ENCODE measurements at regions not wholly inside any gene's neighbourhood (a gene's known extent, or its start where the extent isn't known, plus 50 kb on each side); places are given as distances from the start of the nearest gene placed in this dataset.

- Mint-ChIP-seq H3K27me3 (ENCODE audit: low read depth) (no peaks in the 10 kb centered on the region; the same call in none of the 2 replicates), H3K4me3 (no peak overlapping the region), H3K4me1 (peaks cover 3 to 8% of the 10 kb centered on the region in 2 experiments; a peak in 3 of 4 replicates), H3K27ac (no peak overlapping the region), H3K36me3 (ENCODE audit: insufficient read depth in 1 of 3, low read depth in 3 of 3) (no peaks in the 10 kb centered on the region), H3K9me3 (no peaks in the 10 kb centered on the region; a peak in 1 of 5 replicates)
- Histone ChIP-seq H3K4me2 (ENCODE audit: insufficient read depth, insufficient read length, low read length) (no peak overlapping the region), H3K27me3 (ENCODE audit: insufficient read depth, low read length) (no peaks in the 10 kb centered on the region), H2BK5ac (ENCODE audit: insufficient read length, low read length) (no peak overlapping the region), H4K20me1 (ENCODE audit: control insufficient read depth, insufficient read depth, insufficient read length) (no peaks in the 10 kb centered on the region), H3K79me2 (ENCODE audit: insufficient read depth, low read length) (no peaks in the 10 kb centered on the region), H2AK5ac (ENCODE audit: insufficient read length, low read length) (no peak overlapping the region), H3K27ac (ENCODE audit: insufficient read length, low read depth, low read length) (no peak overlapping the region), H3K14ac (ENCODE audit: insufficient read depth, low read length) (no peak overlapping the region), H2BK20ac (ENCODE audit: low read depth, low read length, poor library complexity, severe bottlenecking) (no peak overlapping the region), H4K91ac (ENCODE audit: insufficient read length, low read depth, low read length) (no peak overlapping the region), H2BK120ac (ENCODE audit: low read depth, low read length, poor library complexity, severe bottlenecking) (no peak overlapping the region), H3K9me3 (ENCODE audit: control insufficient read depth, low read depth, low read length) (no peaks in the 10 kb centered on the region), H3K18ac (ENCODE audit: insufficient read length, low read depth, low read length) (no peak overlapping the region), H3K23ac (ENCODE audit: insufficient read length, low read depth, low read length) (no peak overlapping the region), H2BK15ac (ENCODE audit: low read depth, low read length) (no peak overlapping the region), H3K56ac (ENCODE audit: insufficient read length, low read depth, low read length) (no peak overlapping the region), H3K79me1 (ENCODE audit: insufficient read depth, low read depth, low read length, poor library complexity, severe bottlenecking) (no peaks in the 10 kb centered on the region), H3K23me2 (ENCODE audit: insufficient read length, low read depth, low read length, poor library complexity, severe bottlenecking) (no peaks in the 10 kb centered on the region), H3K4ac (ENCODE audit: low read depth, low read length) (no peak overlapping the region), H4K8ac (replicated peaks; ENCODE audit: insufficient read length, low read depth, low read length) (no peak overlapping the region), H3K4me1 (ENCODE audit: insufficient read depth, low read length) (no peaks in the 10 kb centered on the region), H2AFZ (ENCODE audit: low read length) (no peak overlapping the region), H3T11ph (ENCODE audit: low read length) (no peak overlapping the region), H3K9ac (ENCODE audit: extremely low read depth, insufficient read length, low read length) (no peak overlapping the region), H4K5ac (ENCODE audit: insufficient read length, low read depth, low read length) (no peak overlapping the region), H2BK12ac (ENCODE audit: insufficient read length, low read depth, low read length) (no peak overlapping the region)
- DNase-seq: no peak
- TF ChIP-seq CTCF (conservative IDR thresholded peaks at IDR 0.05): no peak
- no CpG with 5 or more reads among the region's 1 CpG for WGBS (ENCODE audit: extremely low coverage, insufficient read length, low lambda C conversion rate)
These were observed 355.2 kb downstream of the CMPK2 start for GRCh38 chr2:6510532-6510931.

All from H9 (cell line).